Fibroblast of skin of left quadriceps (primary cell): ENCODE measurements at regions not wholly inside any gene's neighbourhood (a gene's known extent, or its start where the extent isn't known, plus 50 kb on each side); places are given as distances from the start of the nearest gene placed in this dataset.
A peak's percentile ranks its signal among the peaks of the same experiment; 100 is the strongest.

Experiments used
- DNase-seq, 2 experiments: peaks; one replicate each; pipeline ENCODE4 v3.0.0-alpha.2; 2013; ENCODE audit warnings: low read depth in 2 of 2

GRCh38 chr14:64639340-64639821, 64.8 kb upstream of the PLEKHG3 start:
- DNase-seq, result no peak

- no peak for DNase-seq
Measured at GRCh38 chr14:64640839-64641238, 63.4 kb upstream of the PLEKHG3 start.

- no peak for DNase-seq
Measured at GRCh38 chr14:64641760-64642159, 62.5 kb upstream of the PLEKHG3 start.

DNA sequence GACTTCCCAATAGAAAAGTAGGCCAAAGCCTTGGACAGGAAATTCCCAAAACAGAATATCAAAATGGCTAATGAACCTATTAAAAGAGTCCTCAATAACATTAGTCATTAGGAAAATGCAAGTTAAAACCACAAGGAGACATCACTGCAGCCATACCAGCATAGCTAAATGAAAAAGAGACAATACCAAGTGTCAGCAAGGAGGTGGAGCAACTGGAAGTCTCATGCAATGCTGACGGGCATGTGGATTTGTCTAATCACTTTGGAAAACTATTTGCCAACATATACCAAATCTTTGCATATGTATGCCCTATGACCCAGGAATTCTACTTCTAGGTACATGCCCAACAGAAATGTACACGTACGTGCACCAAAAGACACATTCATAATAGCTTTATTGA, 60.5 kb upstream of the PLEKHG3 start:
- no peak for DNase-seq

GRCh38 chr14:64644629-64645028, 59.6 kb upstream of the PLEKHG3 start:
- DNase-seq, result no peak

DNA sequence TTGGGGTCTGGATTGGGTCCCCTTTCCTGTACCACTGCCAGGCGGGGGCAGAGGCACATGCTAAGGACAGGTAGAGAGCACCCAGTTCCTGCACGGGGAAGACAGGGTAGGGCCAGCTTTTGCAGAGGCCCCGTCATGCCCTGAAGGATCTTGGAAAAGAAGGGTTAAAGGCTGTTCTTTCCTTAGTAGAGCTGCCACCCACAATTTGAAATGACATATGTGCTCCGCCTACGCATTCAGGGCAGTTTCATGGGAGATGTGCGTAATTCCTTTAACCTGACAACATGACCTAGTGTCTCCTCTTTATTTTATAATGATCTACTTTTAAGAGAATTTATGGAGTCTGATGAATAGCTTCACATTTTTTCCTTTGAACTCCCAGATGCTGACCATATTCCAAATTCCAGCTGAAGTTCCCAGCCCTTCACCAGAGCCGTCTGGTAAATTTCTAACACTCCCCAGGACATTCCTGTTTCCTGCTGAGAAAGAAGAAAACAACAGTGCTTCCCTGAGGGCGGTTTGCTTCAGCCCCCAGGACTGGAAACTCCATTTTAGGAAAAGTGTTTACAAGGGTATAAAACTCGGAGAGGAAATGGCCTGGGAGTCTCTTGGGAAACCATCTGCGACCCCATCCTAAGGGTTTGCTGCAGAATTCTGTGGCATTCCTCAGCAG, 58.9 kb upstream of the PLEKHG3 start:
- DNase-seq, result peak; percentile 99

- peak; percentile 77 for DNase-seq
Measured at GRCh38 chr14:64646103-64646502, 58.1 kb upstream of the PLEKHG3 start.

- peak in 1 of 2 experiments; percentile 47 for DNase-seq
Measured at GRCh38 chr14:64649383-64649998, 54.7 kb upstream of the PLEKHG3 start.

GRCh38 chr14:64653900-64654245, 50.4 kb upstream of the PLEKHG3 start:
- no peak for DNase-seq

DNA sequence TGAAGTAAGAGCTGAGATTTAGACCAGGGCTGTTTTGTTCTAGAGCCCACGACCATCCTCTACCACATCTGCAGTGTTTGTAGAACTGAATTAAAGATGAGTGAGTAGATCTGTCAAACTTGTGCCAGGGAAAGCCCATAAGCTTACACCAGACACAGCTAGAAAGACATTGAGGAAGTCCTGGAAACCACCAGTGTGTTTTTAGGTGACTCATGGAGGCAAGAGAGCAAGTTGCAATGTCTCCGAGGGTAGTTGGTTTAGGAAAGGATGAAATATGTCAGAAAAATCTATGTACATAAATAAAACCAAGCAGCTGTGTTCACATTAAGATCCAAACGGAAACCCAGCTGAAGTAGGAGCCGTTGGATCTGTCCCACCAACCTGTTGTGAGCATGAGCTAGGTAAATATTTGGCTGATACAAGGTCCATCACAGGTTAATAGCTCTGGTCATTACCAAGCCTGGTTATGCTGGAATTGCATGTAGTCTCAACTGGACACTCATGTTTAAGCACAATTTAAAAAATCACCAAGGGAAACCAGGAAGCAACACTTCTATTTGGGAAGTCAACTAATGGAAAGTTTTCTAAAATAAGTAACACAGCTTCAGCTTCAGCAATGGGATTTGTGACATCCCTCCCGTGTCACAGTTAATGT, 49.9 kb upstream of the PLEKHG3 start:
- peak; percentile 71 to 74 for DNase-seq
